ENCODE measurements at regions not wholly inside any gene's neighbourhood (a gene's known extent, or its start where the extent isn't known, plus 50 kb on each side); places are given as distances from the start of the nearest gene placed in this dataset.

DNA sequence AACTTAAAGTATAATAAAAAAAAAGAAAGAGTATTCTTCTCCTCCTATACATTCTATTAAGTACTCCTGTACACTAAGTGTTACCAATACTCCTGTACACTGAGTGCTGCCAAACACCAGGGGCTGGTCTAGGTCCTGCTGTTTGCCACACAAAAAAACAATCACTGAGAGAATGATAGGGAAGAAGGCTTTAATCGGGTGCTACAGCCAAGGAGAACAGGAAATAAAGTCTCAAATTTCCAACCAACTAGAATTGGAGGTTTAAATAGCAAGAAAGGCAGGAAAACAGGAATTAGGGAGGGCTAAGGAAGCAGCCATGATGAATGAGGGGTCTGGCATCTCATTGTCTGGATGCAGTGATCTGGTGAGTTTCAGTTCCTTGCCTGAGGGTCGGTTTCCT is 239.8 kb downstream of the ZNF674 start:
- no peak for DNase-seq (ENCODE audit: low read depth, low spot score)
- Histone ChIP-seq H3K36me3 (ENCODE audit: control insufficient read depth, insufficient read depth, low read length) (no peaks in the 10 kb centered on the region), H3K9me3 (ENCODE audit: control insufficient read depth, insufficient read depth, low read length) (no peaks in the 10 kb centered on the region), H3K27ac (ENCODE audit: low read length) (no peak overlapping the region), H3K27me3 (ENCODE audit: control insufficient read depth, insufficient read depth, low read length) (no peaks in the 10 kb centered on the region), H3K4me1 (ENCODE audit: control insufficient read depth, insufficient read depth, low read length) (no peaks in the 10 kb centered on the region), H3K4me3 (ENCODE audit: low read length) (no peak overlapping the region)
- no CpG with 5 or more reads among the region's 2 CpGs for WGBS (ENCODE audit: insufficient coverage, insufficient read length)

DNA sequence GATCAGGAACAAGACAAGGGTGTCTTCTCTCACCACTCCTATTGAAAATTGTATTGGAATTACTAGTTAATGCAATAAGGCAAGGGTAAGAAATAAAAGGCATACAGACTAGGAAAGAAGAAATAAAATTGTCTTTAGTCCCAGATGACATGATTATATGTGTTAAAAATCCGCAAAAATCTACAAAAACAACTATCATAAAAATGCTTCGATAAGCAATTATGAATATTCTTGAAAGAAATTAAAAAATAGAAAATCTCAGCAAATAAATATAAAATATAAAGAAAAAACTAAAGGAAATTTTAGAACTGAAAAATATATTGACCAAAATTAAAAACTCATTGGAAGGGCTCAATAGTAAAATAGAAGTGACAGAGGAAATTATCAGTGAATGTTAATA is 243.3 kb downstream of the ZNF674 start:
- no peaks in the 10 kb centered on the region for H3K4me1 ChIP-seq (ENCODE audit: control insufficient read depth, insufficient read depth, low read length)
- no peaks in the 10 kb centered on the region for H3K27me3 ChIP-seq (ENCODE audit: control insufficient read depth, insufficient read depth, low read length)
- no peaks in the 10 kb centered on the region for H3K9me3 ChIP-seq (ENCODE audit: control insufficient read depth, insufficient read depth, low read length)
- no peak overlapping the region for H3K27ac ChIP-seq (ENCODE audit: low read length)
- no CpG with 5 or more reads among the region's 2 CpGs for WGBS (ENCODE audit: insufficient coverage, insufficient read length)
- no peak overlapping the region for H3K4me3 ChIP-seq (ENCODE audit: low read length)
- DNase-seq (ENCODE audit: low read depth, low spot score) = no peak
- H3K36me3 ChIP-seq (ENCODE audit: control insufficient read depth, insufficient read depth, low read length) = no peaks in the 10 kb centered on the region

GRCh38 chrX:46298821-46299220 is 246.4 kb downstream of the ZNF674 start:
- Histone ChIP-seq H3K9me3 (ENCODE audit: control insufficient read depth, insufficient read depth, low read length) (no peaks in the 10 kb centered on the region), H3K4me3 (ENCODE audit: low read length) (no peak overlapping the region), H3K36me3 (ENCODE audit: control insufficient read depth, insufficient read depth, low read length) (no peaks in the 10 kb centered on the region), H3K4me1 (ENCODE audit: control insufficient read depth, insufficient read depth, low read length) (no peaks in the 10 kb centered on the region), H3K27ac (ENCODE audit: low read length) (no peak overlapping the region), H3K27me3 (ENCODE audit: control insufficient read depth, insufficient read depth, low read length) (no peaks in the 10 kb centered on the region)
- no peak for DNase-seq (ENCODE audit: low read depth, low spot score)
- WGBS (ENCODE audit: insufficient coverage, insufficient read length) = no CpG with 5 or more reads among the region's 2 CpGs

- no peak for DNase-seq (ENCODE audit: low read depth, low spot score)
- H3K9me3 ChIP-seq (ENCODE audit: control insufficient read depth, insufficient read depth, low read length) = no peaks in the 10 kb centered on the region
- H3K36me3 ChIP-seq (ENCODE audit: control insufficient read depth, insufficient read depth, low read length) = no peaks in the 10 kb centered on the region
- H3K4me1 ChIP-seq (ENCODE audit: control insufficient read depth, insufficient read depth, low read length) = no peaks in the 10 kb centered on the region
- no peaks in the 10 kb centered on the region for H3K27me3 ChIP-seq (ENCODE audit: control insufficient read depth, insufficient read depth, low read length)
- H3K27ac ChIP-seq (ENCODE audit: low read length) = no peak overlapping the region
- no peak overlapping the region for H3K4me3 ChIP-seq (ENCODE audit: low read length)
These were observed 249.3 kb downstream of the ZNF674 start for GRCh38 chrX:46295963-46296362.

GRCh38 chrX:46294234-46294633 is 251.0 kb downstream of the ZNF674 start:
- Histone ChIP-seq H3K4me1 (ENCODE audit: control insufficient read depth, insufficient read depth, low read length) (no peaks in the 10 kb centered on the region), H3K27ac (ENCODE audit: low read length) (no peak overlapping the region), H3K4me3 (ENCODE audit: low read length) (no peak overlapping the region), H3K27me3 (ENCODE audit: control insufficient read depth, insufficient read depth, low read length) (no peaks in the 10 kb centered on the region), H3K9me3 (ENCODE audit: control insufficient read depth, insufficient read depth, low read length) (no peaks in the 10 kb centered on the region), H3K36me3 (ENCODE audit: control insufficient read depth, insufficient read depth, low read length) (no peaks in the 10 kb centered on the region)
- no peak for DNase-seq (ENCODE audit: low read depth, low spot score)

GRCh38 chrX:46279925-46280313 is 265.3 kb downstream of the ZNF674 start:
- no peaks in the 10 kb centered on the region for H3K9me3 ChIP-seq (ENCODE audit: control insufficient read depth, insufficient read depth, low read length)
- no peaks in the 10 kb centered on the region for H3K4me1 ChIP-seq (ENCODE audit: control insufficient read depth, insufficient read depth, low read length)
- no peak overlapping the region for H3K27ac ChIP-seq (ENCODE audit: low read length)
- no peaks in the 10 kb centered on the region for H3K27me3 ChIP-seq (ENCODE audit: control insufficient read depth, insufficient read depth, low read length)
- H3K4me3 ChIP-seq (ENCODE audit: low read length) = no peak overlapping the region
- no peaks in the 10 kb centered on the region for H3K36me3 ChIP-seq (ENCODE audit: control insufficient read depth, insufficient read depth, low read length)
- DNase-seq (ENCODE audit: low read depth, low spot score) = no peak
- WGBS (ENCODE audit: insufficient coverage, insufficient read length) = no CpG with 5 or more reads among the region's 3 CpGs

- DNase-seq (ENCODE audit: low read depth, low spot score) = no peak
- Histone ChIP-seq H3K36me3 (ENCODE audit: control insufficient read depth, insufficient read depth, low read length) (no peaks in the 10 kb centered on the region), H3K27me3 (ENCODE audit: control insufficient read depth, insufficient read depth, low read length) (no peaks in the 10 kb centered on the region), H3K4me1 (ENCODE audit: control insufficient read depth, insufficient read depth, low read length) (no peaks in the 10 kb centered on the region), H3K9me3 (ENCODE audit: control insufficient read depth, insufficient read depth, low read length) (no peaks in the 10 kb centered on the region), H3K27ac (ENCODE audit: low read length) (no peak overlapping the region), H3K4me3 (ENCODE audit: low read length) (no peak overlapping the region)
- no CpG with 5 or more reads among the region's 4 CpGs for WGBS (ENCODE audit: insufficient coverage, insufficient read length)
These were observed 265.9 kb downstream of the ZNF674 start for GRCh38 chrX:46279214-46279924.

- H3K9me3 ChIP-seq (ENCODE audit: control insufficient read depth, insufficient read depth, low read length) = no peaks in the 10 kb centered on the region
- no peak for DNase-seq (ENCODE audit: low read depth, low spot score)
- H3K27ac ChIP-seq (ENCODE audit: low read length) = no peak overlapping the region
- no peak overlapping the region for H3K4me3 ChIP-seq (ENCODE audit: low read length)
- H3K27me3 ChIP-seq (ENCODE audit: control insufficient read depth, insufficient read depth, low read length) = no peaks in the 10 kb centered on the region
- no CpG with 5 or more reads among the region's 2 CpGs for WGBS (ENCODE audit: insufficient coverage, insufficient read length)
- H3K36me3 ChIP-seq (ENCODE audit: control insufficient read depth, insufficient read depth, low read length) = no peaks in the 10 kb centered on the region
- H3K4me1 ChIP-seq (ENCODE audit: control insufficient read depth, insufficient read depth, low read length) = no peaks in the 10 kb centered on the region
These were observed 266.6 kb downstream of the ZNF674 start for GRCh38 chrX:46278572-46278971.

- no CpG with 5 or more reads among the region's 1 CpG for WGBS (ENCODE audit: insufficient coverage, insufficient read length)
- no peak overlapping the region for H3K4me3 ChIP-seq (ENCODE audit: low read length)
- H3K4me1 ChIP-seq (ENCODE audit: control insufficient read depth, insufficient read depth, low read length) = no peaks in the 10 kb centered on the region
- H3K36me3 ChIP-seq (ENCODE audit: control insufficient read depth, insufficient read depth, low read length) = no peaks in the 10 kb centered on the region
- H3K27me3 ChIP-seq (ENCODE audit: control insufficient read depth, insufficient read depth, low read length) = no peaks in the 10 kb centered on the region
- DNase-seq (ENCODE audit: low read depth, low spot score) = no peak
- no peaks in the 10 kb centered on the region for H3K9me3 ChIP-seq (ENCODE audit: control insufficient read depth, insufficient read depth, low read length)
- H3K27ac ChIP-seq (ENCODE audit: low read length) = no peak overlapping the region
These were observed 276.8 kb downstream of the ZNF674 start for GRCh38 chrX:46268412-46268811.

DNA sequence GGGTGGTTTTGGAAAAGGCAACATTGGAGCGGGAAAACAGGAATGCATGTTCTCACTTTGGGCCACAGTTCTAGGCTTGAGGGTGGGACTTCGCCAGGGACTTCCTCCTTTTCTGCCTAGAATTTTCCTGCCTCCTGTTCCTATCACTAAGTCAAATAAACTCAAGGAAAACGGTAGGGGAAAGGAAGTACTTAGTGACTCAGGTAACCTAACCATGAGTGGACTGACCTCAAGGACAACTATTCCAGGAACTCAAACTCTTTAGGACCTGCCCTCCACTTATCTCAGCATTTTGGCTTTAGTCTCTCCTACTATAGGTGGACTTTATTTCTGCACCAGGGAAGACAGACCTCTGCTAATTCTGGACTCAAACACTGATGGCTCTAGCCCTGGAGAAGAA is 281.7 kb downstream of the ZNF674 start:
- no peak for DNase-seq (ENCODE audit: low read depth, low spot score)
- Histone ChIP-seq H3K9me3 (ENCODE audit: control insufficient read depth, insufficient read depth, low read length) (no peaks in the 10 kb centered on the region), H3K4me3 (ENCODE audit: low read length) (no peak overlapping the region), H3K36me3 (ENCODE audit: control insufficient read depth, insufficient read depth, low read length) (no peaks in the 10 kb centered on the region), H3K4me1 (ENCODE audit: control insufficient read depth, insufficient read depth, low read length) (no peaks in the 10 kb centered on the region), H3K27me3 (ENCODE audit: control insufficient read depth, insufficient read depth, low read length) (no peaks in the 10 kb centered on the region), H3K27ac (ENCODE audit: low read length) (no peak overlapping the region)
- WGBS (ENCODE audit: insufficient coverage, insufficient read length) = no CpG with 5 or more reads among the region's 3 CpGs

DNA sequence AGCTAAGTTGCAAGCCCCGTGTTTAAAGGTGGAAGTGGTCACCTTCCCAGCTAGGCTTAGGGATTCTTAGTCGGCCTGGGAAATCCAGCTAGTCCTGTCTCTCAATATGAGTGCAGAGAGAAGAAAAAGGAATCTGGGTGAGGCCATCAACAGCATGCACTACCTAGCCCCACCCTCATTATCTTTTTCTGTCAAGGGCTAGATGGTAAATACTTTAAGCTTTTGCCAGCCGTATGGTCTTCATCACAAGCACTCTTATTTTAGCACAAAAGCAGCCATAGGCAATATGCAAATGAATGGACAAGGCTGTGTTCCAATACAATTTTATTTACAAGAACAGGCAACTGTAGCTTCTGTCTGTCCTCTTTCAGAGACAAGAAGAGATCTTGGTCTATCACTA is 282.9 kb downstream of the ZNF674 start:
- Histone ChIP-seq H3K4me1 (ENCODE audit: control insufficient read depth, insufficient read depth, low read length) (no peaks in the 10 kb centered on the region), H3K27me3 (ENCODE audit: control insufficient read depth, insufficient read depth, low read length) (no peaks in the 10 kb centered on the region), H3K9me3 (ENCODE audit: control insufficient read depth, insufficient read depth, low read length) (no peaks in the 10 kb centered on the region), H3K27ac (ENCODE audit: low read length) (no peak overlapping the region), H3K36me3 (ENCODE audit: control insufficient read depth, insufficient read depth, low read length) (no peaks in the 10 kb centered on the region), H3K4me3 (ENCODE audit: low read length) (no peak overlapping the region)
- no CpG with 5 or more reads among the region's 3 CpGs for WGBS (ENCODE audit: insufficient coverage, insufficient read length)
- DNase-seq (ENCODE audit: low read depth, low spot score) = no peak
